ENCODE measurements at regions not wholly inside any gene's neighbourhood (a gene's known extent, or its start where the extent isn't known, plus 50 kb on each side); places are given as distances from the start of the nearest gene placed in this dataset.
"Not testable (repeated sequence)": the region's sequence is repeated elsewhere in the genome, so short reads cannot be mapped to it uniquely, and the experiment has no call there.

GRCh38 chr6:11943060-11943459, 69.1 kb upstream of the HIVEP1 start:
- Histone ChIP-seq H3K27me3 (ENCODE audit: control insufficient read depth, insufficient read depth, low read length) (no peaks in the 10 kb centered on the region), H3K9me3 (replicated peaks; ENCODE audit: control insufficient read depth, low read depth, low read length) (no peaks in the 10 kb centered on the region), H3K4me1 (ENCODE audit: control insufficient read depth, insufficient read depth, low read length) (peaks cover 4% of the 10 kb centered on the region), H3K36me3 (ENCODE audit: control insufficient read depth, insufficient read depth, low read length) (no peaks in the 10 kb centered on the region), H3K27ac (ENCODE audit: low read length) (no peak overlapping the region), H3K4me3 (ENCODE audit: low read length) (no peak overlapping the region)
- no CpG with 5 or more reads among the region's 5 CpGs for WGBS (ENCODE audit: insufficient coverage)
- DNase-seq, result no peak

DNA sequence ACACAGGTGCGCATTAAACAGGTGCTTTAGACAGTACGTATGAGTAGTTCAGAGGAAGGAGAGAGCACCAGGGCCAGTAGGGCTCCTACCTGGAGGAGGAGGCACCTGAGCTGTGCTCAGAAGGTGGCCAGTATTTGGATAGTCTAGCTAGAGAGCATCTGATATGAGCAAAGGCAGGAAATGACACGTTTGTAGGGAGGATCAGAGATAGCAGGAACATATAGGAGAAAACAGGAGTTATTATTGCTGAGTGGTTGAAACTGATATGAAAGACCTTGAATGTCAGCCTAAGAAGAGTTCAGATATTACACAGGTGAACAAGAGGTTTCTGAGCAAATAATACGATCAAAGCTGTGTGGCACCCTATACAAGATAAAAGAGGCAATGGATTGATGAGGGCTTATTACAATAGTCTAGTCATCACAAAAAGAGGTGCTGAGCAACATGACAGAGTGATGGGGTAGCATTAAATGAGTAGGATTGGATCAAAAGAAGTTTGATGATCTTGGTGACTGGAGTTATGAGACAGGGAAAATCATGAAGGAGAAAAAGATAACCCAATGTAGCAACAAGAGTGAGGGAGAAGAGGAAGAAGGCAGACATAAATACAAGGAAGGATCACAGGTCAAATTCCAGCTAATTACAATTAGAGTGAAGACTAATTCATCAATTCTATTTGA, 69.8 kb upstream of the HIVEP1 start:
- Histone ChIP-seq H3K9me3 (replicated peaks; ENCODE audit: control insufficient read depth, low read depth, low read length) (no peaks in the 10 kb centered on the region), H3K4me1 (ENCODE audit: control insufficient read depth, insufficient read depth, low read length) (peaks cover 4% of the 10 kb centered on the region), H3K36me3 (ENCODE audit: control insufficient read depth, insufficient read depth, low read length) (no peaks in the 10 kb centered on the region), H3K27me3 (ENCODE audit: control insufficient read depth, insufficient read depth, low read length) (no peaks in the 10 kb centered on the region), H3K27ac (ENCODE audit: low read length) (no peak overlapping the region), H3K4me3 (ENCODE audit: low read length) (no peak overlapping the region)
- no peak for DNase-seq
- WGBS (ENCODE audit: insufficient coverage), result 79% methylated on average over 4 of the region's 4 CpGs

DNA sequence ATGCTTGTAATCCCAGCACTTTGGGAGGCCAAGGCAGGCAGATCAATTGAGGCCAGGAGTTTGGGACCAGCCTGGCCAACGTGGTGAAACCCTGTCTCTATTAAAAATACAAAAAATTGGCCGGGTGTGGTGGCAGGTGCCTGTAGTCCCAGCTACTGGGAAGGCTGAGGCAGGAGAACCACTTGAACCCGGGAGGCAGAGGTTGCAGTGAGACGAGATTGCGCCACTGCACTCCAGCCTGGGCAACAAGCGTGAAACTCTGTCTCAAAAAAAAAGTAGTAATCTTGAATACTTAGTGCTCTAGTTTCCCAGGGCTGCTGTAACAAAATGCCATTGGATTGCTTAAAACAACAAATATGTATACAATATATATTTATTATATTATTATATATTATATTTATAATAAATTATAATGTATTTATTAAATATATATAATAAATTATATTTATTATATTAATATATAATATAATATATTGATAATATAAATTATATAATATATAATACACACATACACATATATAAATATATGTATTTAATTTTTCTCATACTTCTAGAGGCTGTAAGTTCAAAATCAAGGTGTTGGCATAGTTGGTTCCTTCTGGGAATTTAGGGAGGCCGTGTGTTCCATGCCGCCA, 71.5 kb upstream of the HIVEP1 start:
- H3K27me3 ChIP-seq (ENCODE audit: control insufficient read depth, insufficient read depth, low read length); H3K4me3 ChIP-seq (ENCODE audit: low read length); H3K36me3 ChIP-seq (ENCODE audit: control insufficient read depth, insufficient read depth, low read length); H3K27ac ChIP-seq (ENCODE audit: low read length); H3K9me3 ChIP-seq (replicated peaks; ENCODE audit: control insufficient read depth, low read depth, low read length); H3K4me1 ChIP-seq (ENCODE audit: control insufficient read depth, insufficient read depth, low read length); DNase-seq: not testable (repeated sequence)
- 100% methylated on average over 2 of the region's 8 CpGs for WGBS (ENCODE audit: insufficient coverage)

DNA sequence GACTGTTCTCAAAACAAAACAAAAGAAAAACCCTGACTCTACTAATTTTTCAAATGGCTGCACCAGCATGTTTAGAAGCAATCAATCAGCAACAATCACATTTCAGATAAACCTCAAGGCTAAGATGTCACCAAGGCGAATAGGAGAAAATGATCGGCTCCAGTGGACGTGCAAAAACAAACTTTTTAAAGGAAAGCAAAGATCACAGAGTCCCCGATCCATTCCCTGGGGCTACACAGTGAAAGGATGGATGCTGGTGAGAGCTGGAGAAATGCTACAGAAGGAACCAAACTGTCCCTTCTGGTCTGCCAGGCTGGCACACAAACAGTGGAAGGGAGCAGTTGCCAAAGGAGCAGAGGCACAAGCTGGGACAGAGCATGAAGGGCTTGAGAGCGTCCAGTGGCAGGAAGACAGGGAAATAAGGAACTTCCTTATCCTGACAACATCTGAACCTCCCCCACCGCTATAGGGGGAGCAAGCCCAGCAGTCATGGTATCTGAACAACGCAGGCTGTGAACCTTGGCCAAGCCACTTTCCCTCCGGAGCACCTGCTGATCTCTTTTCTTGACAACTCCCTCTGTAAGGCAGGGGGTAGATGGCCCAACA, 73.7 kb upstream of the HIVEP1 start:
- no peak overlapping the region for H3K4me3 ChIP-seq (ENCODE audit: low read length)
- WGBS (ENCODE audit: insufficient coverage), result 50% methylated on average over 2 of the region's 8 CpGs
- H3K4me1 ChIP-seq (ENCODE audit: control insufficient read depth, insufficient read depth, low read length), result peaks cover 4% of the 10 kb centered on the region
- DNase-seq, result peak; percentile 19
- H3K27me3 ChIP-seq (ENCODE audit: control insufficient read depth, insufficient read depth, low read length), result no peaks in the 10 kb centered on the region
- H3K27ac ChIP-seq (ENCODE audit: low read length), result no peak overlapping the region
- no peaks in the 10 kb centered on the region for H3K36me3 ChIP-seq (ENCODE audit: control insufficient read depth, insufficient read depth, low read length)
- H3K9me3 ChIP-seq (replicated peaks; ENCODE audit: control insufficient read depth, low read depth, low read length), result no peaks in the 10 kb centered on the region

DNA sequence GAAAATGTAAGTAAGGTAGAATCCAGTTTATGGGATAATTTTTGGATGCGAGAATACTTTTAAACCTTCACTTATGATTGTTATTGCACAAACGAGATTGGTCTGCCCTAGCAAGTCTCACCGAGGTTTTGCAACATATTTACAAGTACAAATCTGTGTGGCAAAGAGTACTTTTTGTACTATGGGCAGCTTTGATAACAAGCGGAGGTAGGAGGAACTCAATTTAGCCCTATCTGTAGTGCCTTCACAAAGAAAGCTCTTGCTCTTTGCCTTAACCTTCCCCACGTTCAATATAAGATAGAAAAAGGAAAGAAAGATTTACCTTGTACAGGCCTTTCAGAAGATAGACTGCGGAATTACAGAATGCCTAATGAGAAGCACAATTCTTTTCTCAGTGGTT, 77.5 kb upstream of the HIVEP1 start:
- Histone ChIP-seq H3K27me3 (ENCODE audit: control insufficient read depth, insufficient read depth, low read length) (no peaks in the 10 kb centered on the region), H3K4me1 (ENCODE audit: control insufficient read depth, insufficient read depth, low read length) (peaks cover 4% of the 10 kb centered on the region), H3K4me3 (ENCODE audit: low read length) (no peak overlapping the region), H3K36me3 (ENCODE audit: control insufficient read depth, insufficient read depth, low read length) (no peaks in the 10 kb centered on the region), H3K9me3 (replicated peaks; ENCODE audit: control insufficient read depth, low read depth, low read length) (no peaks in the 10 kb centered on the region), H3K27ac (ENCODE audit: low read length) (no peak overlapping the region)
- WGBS (ENCODE audit: insufficient coverage), result no CpG with 5 or more reads among the region's 6 CpGs
- DNase-seq, result no peak

- not testable (repeated sequence) for H3K36me3 ChIP-seq (ENCODE audit: control insufficient read depth, insufficient read depth, low read length); H3K4me3 ChIP-seq (ENCODE audit: low read length); H3K27me3 ChIP-seq (ENCODE audit: control insufficient read depth, insufficient read depth, low read length); H3K9me3 ChIP-seq (replicated peaks; ENCODE audit: control insufficient read depth, low read depth, low read length); H3K27ac ChIP-seq (ENCODE audit: low read length); H3K4me1 ChIP-seq (ENCODE audit: control insufficient read depth, insufficient read depth, low read length); DNase-seq
- 92% methylated on average over 31 of the region's 33 CpGs for WGBS (ENCODE audit: insufficient coverage)
Measured at GRCh38 chr6:11932892-11933291, 79.2 kb upstream of the HIVEP1 start.

GRCh38 chr6:11931296-11932035, 80.6 kb upstream of the HIVEP1 start:
- Histone ChIP-seq H3K27ac (ENCODE audit: low read length) (no peak overlapping the region), H3K27me3 (ENCODE audit: control insufficient read depth, insufficient read depth, low read length) (no peaks in the 10 kb centered on the region), H3K4me1 (ENCODE audit: control insufficient read depth, insufficient read depth, low read length) (no peaks in the 10 kb centered on the region), H3K36me3 (ENCODE audit: control insufficient read depth, insufficient read depth, low read length) (no peaks in the 10 kb centered on the region), H3K9me3 (replicated peaks; ENCODE audit: control insufficient read depth, low read depth, low read length) (no peaks in the 10 kb centered on the region), H3K4me3 (ENCODE audit: low read length) (no peak overlapping the region)
- 90% methylated on average over 6 of the region's 10 CpGs for WGBS (ENCODE audit: insufficient coverage)
- DNase-seq, result no peak

DNA sequence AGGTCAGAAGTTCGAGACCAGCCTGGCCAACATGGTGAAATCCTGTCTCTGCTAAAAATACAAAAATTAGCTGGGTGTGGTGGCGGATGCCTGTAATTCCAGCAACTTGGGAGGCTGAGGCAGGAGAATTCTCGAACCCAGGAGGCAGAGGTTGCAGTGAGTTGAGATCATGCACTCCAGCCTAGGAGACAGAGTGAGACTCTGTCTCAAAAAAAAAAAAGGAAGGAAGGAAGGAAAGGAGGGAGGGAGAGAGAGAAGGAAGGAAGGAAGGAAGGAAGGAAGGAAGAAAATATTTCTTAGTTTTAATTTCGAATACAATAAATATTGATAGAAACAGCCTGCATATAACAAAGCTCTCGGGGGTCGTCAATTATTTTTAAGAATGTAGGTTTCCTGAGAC, 81.3 kb upstream of the HIVEP1 start:
- not testable (repeated sequence) for H3K27ac ChIP-seq (ENCODE audit: low read length); DNase-seq; H3K4me1 ChIP-seq (ENCODE audit: control insufficient read depth, insufficient read depth, low read length); H3K9me3 ChIP-seq (replicated peaks; ENCODE audit: control insufficient read depth, low read depth, low read length); H3K4me3 ChIP-seq (ENCODE audit: low read length); H3K36me3 ChIP-seq (ENCODE audit: control insufficient read depth, insufficient read depth, low read length); H3K27me3 ChIP-seq (ENCODE audit: control insufficient read depth, insufficient read depth, low read length)
- 90% methylated on average over 4 of the region's 6 CpGs for WGBS (ENCODE audit: insufficient coverage)

DNA sequence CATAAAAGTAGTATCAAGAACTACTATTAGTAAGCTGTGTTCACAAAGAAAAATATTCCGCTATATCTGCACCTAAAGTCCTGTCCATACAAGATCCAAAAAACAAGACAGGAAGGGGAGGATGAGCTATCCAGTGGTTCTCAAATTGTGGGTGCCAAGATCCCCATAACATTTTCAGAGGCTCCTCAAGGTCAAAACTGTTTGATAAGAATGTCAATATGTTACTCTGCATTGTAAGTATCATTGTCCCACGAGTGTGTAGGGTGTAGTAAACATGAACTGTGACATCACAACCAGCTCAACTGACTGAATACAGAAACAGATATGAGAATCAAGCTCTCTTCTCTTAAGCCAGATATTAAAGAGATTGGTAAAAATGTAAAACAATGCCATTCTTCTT, 81.9 kb upstream of the HIVEP1 start:
- WGBS (ENCODE audit: insufficient coverage), result no CpG with 5 or more reads among the region's 2 CpGs
- Histone ChIP-seq H3K27me3 (ENCODE audit: control insufficient read depth, insufficient read depth, low read length) (no peaks in the 10 kb centered on the region), H3K27ac (ENCODE audit: low read length) (no peak overlapping the region), H3K4me1 (ENCODE audit: control insufficient read depth, insufficient read depth, low read length) (no peaks in the 10 kb centered on the region), H3K36me3 (ENCODE audit: control insufficient read depth, insufficient read depth, low read length) (no peaks in the 10 kb centered on the region), H3K4me3 (ENCODE audit: low read length) (no peak overlapping the region), H3K9me3 (replicated peaks; ENCODE audit: control insufficient read depth, low read depth, low read length) (no peaks in the 10 kb centered on the region)
- no peak for DNase-seq

DNA sequence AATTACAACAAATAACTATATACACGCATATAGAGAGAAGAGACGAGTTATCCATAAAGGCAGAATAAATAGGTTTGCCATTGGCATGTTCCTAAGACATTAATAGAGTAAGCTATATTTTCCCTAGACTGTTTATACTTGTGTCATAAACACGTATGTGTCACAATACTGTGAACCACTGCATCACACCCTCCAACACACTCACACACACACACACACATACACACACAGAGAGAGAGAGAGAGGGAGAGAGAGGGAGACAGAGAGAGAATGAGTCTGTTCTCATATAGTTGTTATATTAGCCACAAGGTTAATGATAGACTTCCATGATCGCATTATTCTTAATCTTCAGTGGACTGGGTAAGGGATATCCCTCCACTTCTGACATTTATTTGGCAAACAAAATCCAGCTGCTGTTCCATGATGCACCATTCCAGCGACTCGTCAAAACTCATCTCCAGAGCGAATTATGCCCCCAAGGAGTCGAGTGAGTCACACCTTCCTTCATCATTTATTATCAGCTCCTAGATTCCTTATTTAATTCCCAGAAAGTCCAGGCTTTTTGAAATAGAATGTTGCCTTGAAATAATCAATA, 82.8 kb upstream of the HIVEP1 start:
- Histone ChIP-seq H3K27me3 (ENCODE audit: control insufficient read depth, insufficient read depth, low read length) (no peaks in the 10 kb centered on the region), H3K4me1 (ENCODE audit: control insufficient read depth, insufficient read depth, low read length) (no peaks in the 10 kb centered on the region), H3K27ac (ENCODE audit: low read length) (no peak overlapping the region), H3K4me3 (ENCODE audit: low read length) (no peak overlapping the region), H3K36me3 (ENCODE audit: control insufficient read depth, insufficient read depth, low read length) (no peaks in the 10 kb centered on the region), H3K9me3 (replicated peaks; ENCODE audit: control insufficient read depth, low read depth, low read length) (no peaks in the 10 kb centered on the region)
- 92% methylated on average over 2 of the region's 8 CpGs for WGBS (ENCODE audit: insufficient coverage)
- DNase-seq, result no peak
